Cardiac fibroblast (primary cell): ENCODE measurements at regions not wholly inside any gene's neighbourhood (a gene's known extent, or its start where the extent isn't known, plus 50 kb on each side); places are given as distances from the start of the nearest gene placed in this dataset.

Source experiments
- DNase-seq, 2 donors: peaks; one replicate each; pipeline versions ENCODE4 v3.0.0 to v3.0.0-alpha.2; 2010; ENCODE audit warnings: low read depth in 2 of 2
- H3K4me3 ChIP-seq, 2 donors: replicated peaks in 1 of 2; 1 replicate in 1 of 2; 2 replicates in 1 of 2; pipeline ENCODE4 v1.5.1; 2011; ENCODE audit warnings: low read depth in 2 of 2, low read length in 2 of 2, mild to moderate bottlenecking in 2 of 2, moderate library complexity in 1 of 2
- TF ChIP-seq, protein P1 (sequence below): IDR thresholded peaks from one replicate; pipeline ENCODE4 v1.5.1; 2011; ENCODE audit warnings: low read depth, mild to moderate bottlenecking, low read length, inconsistent platforms

DNA sequence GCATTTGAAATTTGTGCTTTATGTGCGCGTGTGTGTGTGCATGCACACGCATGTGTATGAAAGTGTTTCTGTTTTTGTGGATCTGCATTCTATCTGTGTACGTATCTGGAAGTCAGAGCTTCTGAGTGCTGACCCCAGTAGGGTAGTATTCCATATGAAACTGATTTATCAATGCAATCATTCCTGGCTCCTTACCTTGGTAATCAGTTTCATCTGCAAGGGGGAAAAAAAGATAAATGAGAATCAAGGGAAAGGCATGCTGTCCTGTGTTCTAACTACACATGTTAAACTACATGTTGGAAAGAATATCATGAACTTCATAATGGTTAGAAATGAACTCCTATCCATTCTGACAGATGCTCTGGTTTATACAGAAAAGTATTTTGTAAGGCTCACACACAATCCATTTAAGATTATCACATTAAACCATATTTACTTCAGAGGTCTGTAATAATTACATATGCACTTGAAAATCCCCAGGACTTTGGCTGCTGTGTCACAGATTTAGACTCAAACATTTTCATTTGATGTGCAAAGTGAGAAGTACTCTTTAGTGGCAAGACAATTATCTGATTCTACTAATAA, 276.1 kb upstream of the LMO3 start:
- no peak for DNase-seq
- no peak overlapping the region for H3K4me3 ChIP-seq
- TF ChIP-seq, protein P1, sequence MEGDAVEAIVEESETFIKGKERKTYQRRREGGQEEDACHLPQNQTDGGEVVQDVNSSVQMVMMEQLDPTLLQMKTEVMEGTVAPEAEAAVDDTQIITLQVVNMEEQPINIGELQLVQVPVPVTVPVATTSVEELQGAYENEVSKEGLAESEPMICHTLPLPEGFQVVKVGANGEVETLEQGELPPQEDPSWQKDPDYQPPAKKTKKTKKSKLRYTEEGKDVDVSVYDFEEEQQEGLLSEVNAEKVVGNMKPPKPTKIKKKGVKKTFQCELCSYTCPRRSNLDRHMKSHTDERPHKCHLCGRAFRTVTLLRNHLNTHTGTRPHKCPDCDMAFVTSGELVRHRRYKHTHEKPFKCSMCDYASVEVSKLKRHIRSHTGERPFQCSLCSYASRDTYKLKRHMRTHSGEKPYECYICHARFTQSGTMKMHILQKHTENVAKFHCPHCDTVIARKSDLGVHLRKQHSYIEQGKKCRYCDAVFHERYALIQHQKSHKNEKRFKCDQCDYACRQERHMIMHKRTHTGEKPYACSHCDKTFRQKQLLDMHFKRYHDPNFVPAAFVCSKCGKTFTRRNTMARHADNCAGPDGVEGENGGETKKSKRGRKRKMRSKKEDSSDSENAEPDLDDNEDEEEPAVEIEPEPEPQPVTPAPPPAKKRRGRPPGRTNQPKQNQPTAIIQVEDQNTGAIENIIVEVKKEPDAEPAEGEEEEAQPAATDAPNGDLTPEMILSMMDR = no peak

DNA sequence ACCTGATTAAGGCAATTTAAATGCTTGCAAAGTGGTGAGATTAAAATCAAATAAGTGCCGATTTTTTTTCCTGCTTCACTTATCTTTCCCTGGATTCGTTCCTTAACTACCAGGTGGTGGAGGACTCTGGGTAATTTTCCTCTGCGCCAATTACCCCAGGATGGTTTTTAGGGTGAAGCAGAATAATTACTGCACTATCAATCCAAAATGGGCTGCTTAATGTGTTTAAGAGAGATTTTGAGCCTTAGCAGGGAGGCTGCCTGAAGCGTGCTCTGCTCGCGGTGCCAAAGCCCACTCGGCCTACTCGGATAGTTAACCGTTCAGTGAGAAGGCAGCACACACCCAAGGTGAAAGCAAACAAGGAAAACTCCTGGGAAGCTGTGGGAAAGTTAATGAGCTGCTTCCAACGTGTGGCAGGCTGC, 274.9 kb upstream of the LMO3 start:
- DNase-seq = no peak

DNA sequence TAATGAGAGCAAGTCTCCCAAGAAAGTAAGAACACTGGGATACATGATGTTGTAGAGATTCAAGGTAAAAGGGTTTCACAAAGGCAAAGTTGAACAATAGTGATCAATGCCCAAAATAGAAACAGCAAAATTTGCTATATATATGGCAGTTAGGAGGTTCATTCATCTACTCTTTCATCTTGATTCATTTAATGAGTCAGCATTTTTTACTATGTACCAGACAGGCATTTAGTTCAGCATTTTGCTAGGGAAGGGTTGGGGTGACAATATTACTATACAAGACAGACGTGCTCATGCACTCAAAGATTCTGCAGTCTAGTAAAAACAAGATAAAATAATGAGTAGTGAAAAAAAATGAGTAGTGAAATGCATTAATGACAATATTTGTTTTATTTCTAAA, 264.9 kb upstream of the LMO3 start:
- no peak for DNase-seq
- H3K4me3 ChIP-seq = no peak overlapping the region
- TF ChIP-seq, protein P1 = no peak

More for the DNA sequence above, 274.9 kb upstream of the LMO3 start:
- H3K4me3 ChIP-seq = no peak overlapping the region
- TF ChIP-seq, protein P1 = no peak

DNA sequence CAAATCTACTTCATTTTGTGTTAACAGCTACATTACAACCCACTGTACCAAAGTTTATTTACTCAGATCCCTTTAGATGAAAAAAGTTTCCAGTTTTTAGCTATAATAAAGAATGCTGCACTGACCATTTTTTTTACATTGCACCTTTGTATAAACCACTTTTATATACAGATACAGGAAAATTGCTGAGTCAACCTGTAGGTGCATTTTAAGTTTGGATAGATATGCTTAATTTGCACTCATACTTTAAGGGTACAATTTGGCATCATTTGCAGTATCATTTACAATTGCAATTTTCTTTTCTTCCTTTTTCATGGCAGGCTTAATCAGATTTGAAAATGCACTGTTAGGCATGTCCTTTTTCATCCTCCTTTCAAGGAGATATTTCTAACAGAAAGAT, 257.8 kb upstream of the LMO3 start:
- TF ChIP-seq, protein P1 = no peak
- no peak for DNase-seq
- no peak overlapping the region for H3K4me3 ChIP-seq

DNA sequence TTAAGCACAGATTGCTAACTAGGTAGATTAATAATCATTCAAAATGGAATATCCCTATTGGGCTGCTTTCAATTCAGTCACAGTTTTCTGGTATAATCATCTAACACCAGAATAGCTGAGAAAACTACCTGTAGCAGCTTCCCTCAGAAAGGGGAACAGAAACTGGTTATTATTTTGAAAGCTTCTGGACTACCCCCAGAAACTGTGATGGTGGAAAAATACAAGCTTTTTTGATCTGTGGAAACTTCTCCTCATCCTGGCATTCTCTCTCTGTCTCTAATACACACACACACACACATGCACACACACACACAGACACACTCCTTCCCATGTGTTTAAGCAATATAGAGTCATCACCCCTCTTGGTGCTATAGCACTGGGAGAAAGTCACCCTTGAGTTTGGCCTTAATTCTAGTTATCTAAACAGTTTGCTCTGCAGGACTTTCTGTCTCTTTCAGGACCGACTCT, 251.5 kb upstream of the LMO3 start:
- DNase-seq = no peak
- TF ChIP-seq, protein P1 = no peak
- H3K4me3 ChIP-seq = no peak overlapping the region

DNA sequence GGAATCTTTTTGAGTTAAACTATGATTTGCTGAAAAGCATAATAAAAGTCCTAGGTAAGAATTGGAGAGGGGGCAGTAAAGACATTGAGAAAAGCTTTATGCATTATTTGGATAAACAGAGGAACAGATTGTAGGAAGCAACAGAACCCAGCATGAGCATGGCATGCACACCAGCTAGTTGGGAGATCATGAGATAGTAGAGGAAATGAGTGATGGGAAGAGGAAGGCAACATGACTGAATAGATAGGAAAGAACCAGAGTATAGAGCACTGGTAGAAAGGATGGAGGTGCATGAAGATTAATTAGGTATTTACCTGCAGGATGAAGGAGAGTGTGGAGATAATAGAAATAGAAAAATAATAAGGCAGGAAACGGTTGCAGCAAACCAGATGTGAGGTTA, 248.5 kb upstream of the LMO3 start:
- no peak overlapping the region for H3K4me3 ChIP-seq
- TF ChIP-seq, protein P1 = no peak
- DNase-seq = no peak

DNA sequence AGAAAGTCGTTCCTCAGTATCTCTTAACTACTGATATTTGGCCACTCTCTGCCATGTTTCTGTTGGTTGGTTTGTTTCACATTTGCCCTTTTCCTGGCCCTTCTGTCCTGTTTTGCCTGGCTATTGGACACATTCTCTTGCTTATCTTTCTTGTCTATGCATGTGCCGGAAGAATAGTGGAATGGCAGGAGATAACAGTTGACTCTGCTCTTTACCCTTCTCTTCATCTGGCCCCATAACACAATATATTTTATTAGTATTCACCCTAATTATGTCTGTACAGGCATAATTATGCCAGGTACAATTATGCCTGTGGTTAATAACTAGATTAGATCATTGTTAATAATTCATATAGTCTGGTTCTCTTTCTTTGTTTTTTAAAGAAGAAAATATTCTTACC, 243.5 kb upstream of the LMO3 start:
- DNase-seq = no peak
- H3K4me3 ChIP-seq = no peak overlapping the region
- TF ChIP-seq, protein P1 = no peak
